DND-41 (cell line): ENCODE measurements at regions not wholly inside any gene's neighbourhood (a gene's known extent, or its start where the extent isn't known, plus 50 kb on each side); places are given as distances from the start of the nearest gene placed in this dataset.

ENCODE experiments used
- ATAC-seq: fragments of 200-7000 bp; cut with Tn5 transposase; 3 replicates; pipeline ENCODE4 v1.9.1; 2021; ENCODE audit warnings: low read depth; ENCODE audit not compliant: insufficient read depth
- DNase-seq: peaks from one replicate; pipeline ENCODE4 v3.0.0-alpha.2; 2020
- H2AFZ ChIP-seq: 2 replicates; pipeline ENCODE4 v1.6.0; 2012; ENCODE audit warnings: low read depth, low read length
- H3K27ac ChIP-seq: 2 replicates; pipeline ENCODE4 v1.5.1; 2012; ENCODE audit warnings: low read length, inconsistent platforms
- H3K27me3 ChIP-seq: fragments of 200-600 bp; sonication (generic); 2 replicates; pipeline ENCODE4 v1.6.0; 2012; ENCODE audit warnings: low read length, mild to moderate bottlenecking, inconsistent platforms; ENCODE audit not compliant: insufficient read depth, poor library complexity
- H3K36me3 ChIP-seq: 2 replicates; pipeline ENCODE4 v1.5.1; 2012; ENCODE audit warnings: low read length, inconsistent platforms; ENCODE audit not compliant: insufficient read depth
- H3K4me1 ChIP-seq: 2 replicates; pipeline ENCODE4 v1.5.1; 2012; ENCODE audit warnings: mild to moderate bottlenecking, low read length; ENCODE audit not compliant: insufficient read depth
- H3K4me2 ChIP-seq: 2 replicates; pipeline ENCODE4 v1.6.0; 2012; ENCODE audit warnings: mild to moderate bottlenecking, moderate library complexity, low read length, inconsistent platforms; ENCODE audit not compliant: insufficient read depth
- H3K4me3 ChIP-seq, 2 experiments: fragments of 200-600 bp in 1 of 2; shearing (Covaris generic) in 1 of 2; 2 replicates each; pipeline ENCODE4 v1.5.1; 2012 to 2016; ENCODE audit warnings: inconsistent platforms in 2 of 2, low read length in 2 of 2, mild to moderate bottlenecking in 2 of 2, low read depth in 1 of 2, moderate library complexity in 1 of 2
- H3K79me2 ChIP-seq: 2 replicates; pipeline ENCODE4 v1.6.0; 2012; ENCODE audit warnings: low read length, inconsistent platforms; ENCODE audit not compliant: insufficient read depth
- H3K9ac ChIP-seq: 2 replicates; pipeline ENCODE4 v1.6.0; 2012; ENCODE audit warnings: low read depth, mild to moderate bottlenecking, inconsistent platforms, low read length, moderate library complexity
- H3K9me3 ChIP-seq: 2 replicates; pipeline ENCODE4 v1.5.1; 2012; ENCODE audit warnings: low read length, moderate library complexity, mild to moderate bottlenecking, inconsistent platforms; ENCODE audit not compliant: insufficient read depth, severe bottlenecking
- H4K20me1 ChIP-seq: 2 replicates; pipeline ENCODE4 v1.6.0; 2012; ENCODE audit warnings: low read length; ENCODE audit not compliant: insufficient read depth
- CTCF ChIP-seq: IDR thresholded peaks from 2 replicates; pipeline ENCODE4 v1.5.1; 2012; ENCODE audit warnings: borderline replicate concordance, low read length, moderate library complexity, mild to moderate bottlenecking; ENCODE audit not compliant: poor library complexity, severe bottlenecking; ENCODE audit errors: extremely low read depth
- EZH2 ChIP-seq: IDR thresholded peaks from 3 replicates; pipeline ENCODE4 v1.6.1; 2012; ENCODE audit warnings: borderline replicate concordance, low read depth, mild to moderate bottlenecking, moderate library complexity, low read length, inconsistent platforms; ENCODE audit not compliant: severe bottlenecking

- ATAC-seq (no peak), DNase-seq (no peak)
- Histone ChIP-seq H3K27me3 (no peaks in the 10 kb centered on the region), H3K4me2 (no peak overlapping the region), H2AFZ (no peak overlapping the region), H3K9ac (no peak overlapping the region), H3K4me3 (no peak overlapping the region), H3K9me3 (no peaks in the 10 kb centered on the region), H4K20me1 (no peaks in the 10 kb centered on the region), H3K79me2 (no peaks in the 10 kb centered on the region), H3K27ac (no peak overlapping the region), H3K36me3 (no peaks in the 10 kb centered on the region), H3K4me1 (no peaks in the 10 kb centered on the region)
- TF ChIP-seq CTCF (no peak), EZH2 (no peak)
Observed at GRCh38 chr16:6192984-6193383, 1095.4 kb upstream of the EEF2KMT start.

DNA sequence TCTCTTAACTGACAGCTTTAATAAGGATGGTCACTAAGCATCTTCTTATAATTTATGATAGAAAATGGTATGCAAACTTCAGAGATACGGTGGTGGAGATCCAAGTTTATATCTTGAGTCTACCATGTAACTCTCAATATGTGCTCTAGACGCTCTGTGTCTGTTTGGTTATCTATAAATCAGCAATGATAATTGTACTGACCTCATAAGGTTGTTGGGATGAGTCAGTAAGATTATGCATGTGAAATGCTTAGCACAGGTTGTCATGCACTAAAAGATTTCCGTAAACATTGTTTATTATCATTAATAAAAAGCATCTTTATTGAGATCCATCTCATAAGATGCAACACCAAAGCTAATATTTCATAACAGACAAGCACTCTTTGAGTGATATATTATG is 1094.9 kb upstream of the EEF2KMT start:
- Histone ChIP-seq H3K79me2 (no peaks in the 10 kb centered on the region), H3K9ac (no peak overlapping the region), H3K4me1 (no peaks in the 10 kb centered on the region), H3K27ac (no peak overlapping the region), H3K4me3 (no peak overlapping the region), H3K36me3 (no peaks in the 10 kb centered on the region), H3K9me3 (no peaks in the 10 kb centered on the region), H3K4me2 (no peak overlapping the region), H2AFZ (no peak overlapping the region), H4K20me1 (no peaks in the 10 kb centered on the region), H3K27me3 (no peaks in the 10 kb centered on the region)
- DNase-seq (no peak), ATAC-seq (no peak)
- TF ChIP-seq EZH2 (no peak), CTCF (no peak)

DNA sequence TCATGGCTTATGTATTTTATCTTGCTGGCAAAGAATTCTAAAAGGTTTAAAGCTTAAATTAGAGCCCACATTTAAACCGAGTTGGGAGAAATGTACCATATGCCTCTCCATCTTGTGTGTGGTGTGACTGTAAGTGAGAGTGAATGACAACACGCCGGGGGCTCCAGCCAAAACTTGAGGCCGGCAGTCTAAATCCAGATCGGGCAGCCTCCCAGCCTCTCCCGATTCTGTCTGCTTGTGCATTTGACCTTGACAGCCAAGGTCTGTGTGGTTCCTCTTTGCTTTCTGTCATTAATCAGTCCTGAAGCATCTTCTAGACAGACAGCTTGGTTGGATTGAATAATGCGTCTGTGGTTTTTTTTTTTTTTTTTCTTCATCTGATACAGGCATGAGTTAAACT is 1093.2 kb upstream of the EEF2KMT start:
- Histone ChIP-seq H3K4me3 (no peak overlapping the region), H3K4me2 (no peak overlapping the region), H3K9me3 (no peaks in the 10 kb centered on the region), H3K36me3 (no peaks in the 10 kb centered on the region), H3K27me3 (no peaks in the 10 kb centered on the region), H3K27ac (no peak overlapping the region), H4K20me1 (no peaks in the 10 kb centered on the region), H3K9ac (no peak overlapping the region), H3K79me2 (no peaks in the 10 kb centered on the region), H2AFZ (no peak overlapping the region), H3K4me1 (no peaks in the 10 kb centered on the region)
- DNase-seq (no peak), ATAC-seq (no peak)
- no peak for TF ChIP-seq CTCF
- TF ChIP-seq EZH2: no peak

DNA sequence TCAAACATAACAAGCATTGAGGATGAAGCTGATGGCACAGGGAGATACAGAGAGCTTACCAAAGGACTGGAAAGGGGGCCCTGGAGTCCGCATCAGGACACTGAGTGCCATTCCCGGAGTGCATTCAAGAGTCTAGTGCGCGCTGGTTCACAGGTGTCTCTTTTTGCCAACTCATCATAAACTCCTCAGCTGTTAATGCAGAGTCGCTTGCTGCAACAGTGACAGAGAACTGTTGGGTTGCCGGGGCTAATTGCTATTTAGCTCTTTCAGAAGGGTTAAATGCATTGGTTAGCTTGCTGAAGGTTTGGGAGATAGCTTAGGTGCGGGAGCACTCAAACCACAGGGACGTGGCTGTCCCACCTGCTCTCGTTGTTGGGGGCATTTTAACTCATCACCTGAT is 1091.6 kb upstream of the EEF2KMT start:
- Histone ChIP-seq H2AFZ (no peak overlapping the region), H3K9ac (no peak overlapping the region), H3K9me3 (no peaks in the 10 kb centered on the region)

More for the DNA sequence above, 1091.6 kb upstream of the EEF2KMT start:
- Histone ChIP-seq H3K79me2 (no peaks in the 10 kb centered on the region), H3K27me3 (no peaks in the 10 kb centered on the region), H3K4me2 (no peak overlapping the region), H4K20me1 (no peaks in the 10 kb centered on the region), H3K4me1 (no peaks in the 10 kb centered on the region), H3K27ac (no peak overlapping the region), H3K4me3 (no peak overlapping the region), H3K36me3 (no peaks in the 10 kb centered on the region)
- ATAC-seq (no peak), DNase-seq (no peak)
- TF ChIP-seq EZH2 (no peak), CTCF (no peak)
